ENCODE measurements at regions not wholly inside any gene's neighbourhood (a gene's known extent, or its start where the extent isn't known, plus 50 kb on each side); places are given as distances from the start of the nearest gene placed in this dataset.

GRCh38 chr6:94065707-94066337 lies 646.5 kb upstream of the EPHA7 start:
- DNase-seq, result no peak

- DNase-seq, result no peak
Observed at GRCh38 chr6:94052749-94053148, 633.4 kb upstream of the EPHA7 start.

- DNase-seq, result no peak
Observed at GRCh38 chr6:94050515-94050914, 631.2 kb upstream of the EPHA7 start.

- no peak for DNase-seq
Observed at GRCh38 chr6:94049001-94049400, 629.6 kb upstream of the EPHA7 start.

- DNase-seq, result no peak
Observed at GRCh38 chr6:94045099-94045829, 625.9 kb upstream of the EPHA7 start.

GRCh38 chr6:94041945-94042709 lies 622.8 kb upstream of the EPHA7 start:
- DNase-seq, result no peak

GRCh38 chr6:94036024-94036423 lies 616.7 kb upstream of the EPHA7 start:
- DNase-seq, result no peak

- no peak for DNase-seq
Observed at GRCh38 chr6:94027374-94027773, 608.0 kb upstream of the EPHA7 start.

- DNase-seq, result no peak
Observed at GRCh38 chr6:94026575-94026974, 607.2 kb upstream of the EPHA7 start.

- no peak for DNase-seq
Observed at GRCh38 chr6:94005835-94006234, 586.5 kb upstream of the EPHA7 start.

GRCh38 chr6:93992976-93993375 lies 573.6 kb upstream of the EPHA7 start:
- no peak for DNase-seq

GRCh38 chr6:93989630-93990029 lies 570.3 kb upstream of the EPHA7 start:
- no peak for DNase-seq

- DNase-seq, result no peak
Observed at GRCh38 chr6:93985953-93986352, 566.6 kb upstream of the EPHA7 start.

- DNase-seq, result no peak
Observed at GRCh38 chr6:93975159-93975558, 555.8 kb upstream of the EPHA7 start.

- DNase-seq, result no peak
Observed at GRCh38 chr6:93974332-93974731, 555.0 kb upstream of the EPHA7 start.

GRCh38 chr6:93972791-93973190 lies 553.4 kb upstream of the EPHA7 start:
- DNase-seq, result no peak

- no peak for DNase-seq
Observed at GRCh38 chr6:93970684-93971083, 551.3 kb upstream of the EPHA7 start.

GRCh38 chr6:93968126-93968525 lies 548.8 kb upstream of the EPHA7 start:
- no peak for DNase-seq

- no peak for DNase-seq
Observed at GRCh38 chr6:93964926-93965325, 545.6 kb upstream of the EPHA7 start.

- no peak for DNase-seq
Observed at GRCh38 chr6:93964321-93964720, 545.0 kb upstream of the EPHA7 start.

GRCh38 chr6:93962566-93962965 lies 543.2 kb upstream of the EPHA7 start:
- peak; percentile 16 to 59 for DNase-seq

GRCh38 chr6:93954584-93954983 lies 535.2 kb upstream of the EPHA7 start:
- no peak for DNase-seq

- no peak for DNase-seq
Observed at GRCh38 chr6:93943661-93944060, 524.3 kb upstream of the EPHA7 start.

GRCh38 chr6:93940381-93940780 lies 521.0 kb upstream of the EPHA7 start:
- DNase-seq, result no peak

All from inflammatory macrophage (primary cell).